ENCODE measurements at regions not wholly inside any gene's neighbourhood (a gene's known extent, or its start where the extent isn't known, plus 50 kb on each side); places are given as distances from the start of the nearest gene placed in this dataset.

GRCh38 chr2:188773075-188773474 lies 201.1 kb upstream of the COL3A1 start:
- H3K4me2 ChIP-seq = no peak overlapping the region
- H3K4me1 ChIP-seq (ENCODE audit: control insufficient read depth in 1 of 2, insufficient read depth in 2 of 2, low read depth in 1 of 2, low read length in 1 of 2) = peaks cover 0 to 15% of the 10 kb centered on the region in 2 experiments; a peak in 2 of 4 replicates
- no peaks in the 10 kb centered on the region for H4K20me1 ChIP-seq (ENCODE audit: insufficient read depth)
- H3K9ac ChIP-seq = no peak overlapping the region
- H3K4me3 ChIP-seq (ENCODE audit: low read depth in 2 of 2, low read length in 1 of 2) = no peak overlapping the region
- H3K27me3 ChIP-seq (ENCODE audit: insufficient read depth) = no peaks in the 10 kb centered on the region
- TF ChIP-seq, protein P1, sequence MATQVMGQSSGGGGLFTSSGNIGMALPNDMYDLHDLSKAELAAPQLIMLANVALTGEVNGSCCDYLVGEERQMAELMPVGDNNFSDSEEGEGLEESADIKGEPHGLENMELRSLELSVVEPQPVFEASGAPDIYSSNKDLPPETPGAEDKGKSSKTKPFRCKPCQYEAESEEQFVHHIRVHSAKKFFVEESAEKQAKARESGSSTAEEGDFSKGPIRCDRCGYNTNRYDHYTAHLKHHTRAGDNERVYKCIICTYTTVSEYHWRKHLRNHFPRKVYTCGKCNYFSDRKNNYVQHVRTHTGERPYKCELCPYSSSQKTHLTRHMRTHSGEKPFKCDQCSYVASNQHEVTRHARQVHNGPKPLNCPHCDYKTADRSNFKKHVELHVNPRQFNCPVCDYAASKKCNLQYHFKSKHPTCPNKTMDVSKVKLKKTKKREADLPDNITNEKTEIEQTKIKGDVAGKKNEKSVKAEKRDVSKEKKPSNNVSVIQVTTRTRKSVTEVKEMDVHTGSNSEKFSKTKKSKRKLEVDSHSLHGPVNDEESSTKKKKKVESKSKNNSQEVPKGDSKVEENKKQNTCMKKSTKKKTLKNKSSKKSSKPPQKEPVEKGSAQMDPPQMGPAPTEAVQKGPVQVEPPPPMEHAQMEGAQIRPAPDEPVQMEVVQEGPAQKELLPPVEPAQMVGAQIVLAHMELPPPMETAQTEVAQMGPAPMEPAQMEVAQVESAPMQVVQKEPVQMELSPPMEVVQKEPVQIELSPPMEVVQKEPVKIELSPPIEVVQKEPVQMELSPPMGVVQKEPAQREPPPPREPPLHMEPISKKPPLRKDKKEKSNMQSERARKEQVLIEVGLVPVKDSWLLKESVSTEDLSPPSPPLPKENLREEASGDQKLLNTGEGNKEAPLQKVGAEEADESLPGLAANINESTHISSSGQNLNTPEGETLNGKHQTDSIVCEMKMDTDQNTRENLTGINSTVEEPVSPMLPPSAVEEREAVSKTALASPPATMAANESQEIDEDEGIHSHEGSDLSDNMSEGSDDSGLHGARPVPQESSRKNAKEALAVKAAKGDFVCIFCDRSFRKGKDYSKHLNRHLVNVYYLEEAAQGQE (IDR thresholded peaks at IDR 0.05; ENCODE audit: low read depth, low read length) = no peak
- TF ChIP-seq ELF1 (IDR thresholded peaks at IDR 0.05) = no peak
- TF ChIP-seq RFX5 (IDR thresholded peaks at IDR 0.05; ENCODE audit: low read length) = no peak
- TF ChIP-seq SMC3 (IDR thresholded peaks at IDR 0.05; ENCODE audit: low read depth, low read length) = no peak
- TF ChIP-seq POLR2AphosphoS5 (IDR thresholded peaks at IDR 0.05; ENCODE audit: low read depth, low read length) = no peak
- no peak for TF ChIP-seq NFIC (IDR thresholded peaks at IDR 0.05; ENCODE audit: borderline replicate concordance)
- TF ChIP-seq TAF1 (IDR thresholded peaks at IDR 0.05; ENCODE audit: borderline replicate concordance, low read depth, low read length) = no peak
- TF ChIP-seq, protein P2, sequence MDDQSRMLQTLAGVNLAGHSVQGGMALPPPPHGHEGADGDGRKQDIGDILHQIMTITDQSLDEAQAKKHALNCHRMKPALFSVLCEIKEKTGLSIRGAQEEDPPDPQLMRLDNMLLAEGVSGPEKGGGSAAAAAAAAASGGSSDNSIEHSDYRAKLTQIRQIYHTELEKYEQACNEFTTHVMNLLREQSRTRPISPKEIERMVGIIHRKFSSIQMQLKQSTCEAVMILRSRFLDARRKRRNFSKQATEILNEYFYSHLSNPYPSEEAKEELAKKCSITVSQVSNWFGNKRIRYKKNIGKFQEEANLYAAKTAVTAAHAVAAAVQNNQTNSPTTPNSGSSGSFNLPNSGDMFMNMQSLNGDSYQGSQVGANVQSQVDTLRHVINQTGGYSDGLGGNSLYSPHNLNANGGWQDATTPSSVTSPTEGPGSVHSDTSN (IDR thresholded peaks at IDR 0.05) = no peak
- no peak for TF ChIP-seq SIN3A (IDR thresholded peaks at IDR 0.05; ENCODE audit: borderline replicate concordance, low read depth, low read length)
- no peak for TF ChIP-seq FOSL2 (IDR thresholded peaks at IDR 0.05; ENCODE audit: borderline replicate concordance, low read depth)
- TF ChIP-seq IRF3 (IDR thresholded peaks at IDR 0.05; ENCODE audit: low read depth, low read length) = no peak
- TF ChIP-seq MXI1 (IDR thresholded peaks at IDR 0.05; ENCODE audit: low read depth, low read length) = no peak
- TF ChIP-seq GABPA (IDR thresholded peaks at IDR 0.05; ENCODE audit: low read depth) = no peak
- no peak for DNase-seq
- ChIA-PET POLR2A (no interaction called here), CTCF (no interaction called here)
- H3K79me2 ChIP-seq (ENCODE audit: insufficient read depth) = no peaks in the 10 kb centered on the region
- H3K27ac ChIP-seq (ENCODE audit: low read depth in 2 of 2, low read length in 1 of 2) = no peak overlapping the region
- no peaks in the 10 kb centered on the region for H3K36me3 ChIP-seq (replicated peaks in 1 of 2; ENCODE audit: control insufficient read depth in 1 of 2, insufficient read depth in 2 of 2, low read length in 1 of 2)
- no peak overlapping the region for H2AFZ ChIP-seq (ENCODE audit: low read depth)
- no peaks in the 10 kb centered on the region for H3K9me2 ChIP-seq
- peaks cover 13% of the 10 kb centered on the region for H3F3A ChIP-seq (replicated peaks; ENCODE audit: insufficient read depth)
- H3K9me3 ChIP-seq = 0 out of 2 replicates have a peak, but pooled peaks cover 1% of the 10 kb centered on the region

Data from SK-N-SH (cell line).